Gastroesophageal sphincter (tissue), 3 donors: ENCODE measurements at regions not wholly inside any gene's neighbourhood (a gene's known extent, or its start where the extent isn't known, plus 50 kb on each side); places are given as distances from the start of the nearest gene placed in this dataset.

ENCODE experiments used
- CTCF ChIP-seq, 4 experiments: fragments of 200-600 bp in 2 of 4; fragments of 450-650 bp in 2 of 4; sonication (generic) in 1 of 4; IDR thresholded peaks; one replicate each; pipeline ENCODE4 v1.5.1; 2017 to 2019; ENCODE audit warnings: antibody characterized with exemption in 4 of 4, mild to moderate bottlenecking in 2 of 4, moderate library complexity in 2 of 4
- POLR2A ChIP-seq, 2 donors: fragments of 450-650 bp; IDR thresholded peaks; one replicate each; pipeline ENCODE4 v1.6.1; 2017; ENCODE audit warnings: antibody characterized with exemption in 2 of 2, mild to moderate bottlenecking in 2 of 2, moderate library complexity in 1 of 2

- TF ChIP-seq POLR2A (IDR thresholded peaks at IDR 0.05) (no peak), CTCF (IDR thresholded peaks at IDR 0.05) (no peak)
These were observed 236.5 kb upstream of the ZMIZ1 start for GRCh38 chr10:78832281-78832680.
